AG09309 (cell line): ENCODE measurements at regions not wholly inside any gene's neighbourhood (a gene's known extent, or its start where the extent isn't known, plus 50 kb on each side); places are given as distances from the start of the nearest gene placed in this dataset.

Source experiments
- DNase-seq: peaks from one replicate; pipeline ENCODE4 v3.0.0-alpha.2; 2010; ENCODE audit warnings: low read depth
- H3K4me3 ChIP-seq: 2 replicates; pipeline ENCODE4 v1.5.1; 2011; ENCODE audit warnings: mild to moderate bottlenecking, low read depth, low read length, moderate library complexity; ENCODE audit not compliant: control insufficient read depth
- TF ChIP-seq, protein P1 (sequence below): IDR thresholded peaks from 2 replicates; pipeline ENCODE4 v1.5.1; 2011; ENCODE audit warnings: mild to moderate bottlenecking, low read depth, low read length, inconsistent platforms; ENCODE audit not compliant: insufficient read depth, control insufficient read depth; ENCODE audit errors: missing control alignments

DNA sequence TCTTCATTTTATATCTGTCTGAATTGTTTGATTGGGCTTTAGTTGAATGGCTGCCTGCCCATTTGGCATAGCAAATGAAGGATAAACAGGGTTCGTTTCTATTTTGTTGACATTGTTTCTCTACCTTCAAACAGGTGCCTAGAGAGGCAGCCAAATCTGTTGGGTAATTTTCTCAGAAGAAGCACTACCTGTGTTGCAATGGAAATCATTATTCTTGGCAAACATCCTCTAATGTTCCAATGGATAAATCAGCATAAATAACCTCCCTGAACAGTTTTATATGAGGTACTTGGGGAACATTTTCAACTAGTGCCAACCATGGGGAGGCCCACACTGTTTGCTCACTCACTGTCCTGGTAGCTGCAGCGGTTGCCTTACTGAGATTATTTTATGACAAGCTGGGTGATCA is 64.4 kb upstream of the PLPP4 start:
- DNase-seq, result no peak
- TF ChIP-seq, protein P1, sequence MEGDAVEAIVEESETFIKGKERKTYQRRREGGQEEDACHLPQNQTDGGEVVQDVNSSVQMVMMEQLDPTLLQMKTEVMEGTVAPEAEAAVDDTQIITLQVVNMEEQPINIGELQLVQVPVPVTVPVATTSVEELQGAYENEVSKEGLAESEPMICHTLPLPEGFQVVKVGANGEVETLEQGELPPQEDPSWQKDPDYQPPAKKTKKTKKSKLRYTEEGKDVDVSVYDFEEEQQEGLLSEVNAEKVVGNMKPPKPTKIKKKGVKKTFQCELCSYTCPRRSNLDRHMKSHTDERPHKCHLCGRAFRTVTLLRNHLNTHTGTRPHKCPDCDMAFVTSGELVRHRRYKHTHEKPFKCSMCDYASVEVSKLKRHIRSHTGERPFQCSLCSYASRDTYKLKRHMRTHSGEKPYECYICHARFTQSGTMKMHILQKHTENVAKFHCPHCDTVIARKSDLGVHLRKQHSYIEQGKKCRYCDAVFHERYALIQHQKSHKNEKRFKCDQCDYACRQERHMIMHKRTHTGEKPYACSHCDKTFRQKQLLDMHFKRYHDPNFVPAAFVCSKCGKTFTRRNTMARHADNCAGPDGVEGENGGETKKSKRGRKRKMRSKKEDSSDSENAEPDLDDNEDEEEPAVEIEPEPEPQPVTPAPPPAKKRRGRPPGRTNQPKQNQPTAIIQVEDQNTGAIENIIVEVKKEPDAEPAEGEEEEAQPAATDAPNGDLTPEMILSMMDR, result no peak
- no peak overlapping the region for H3K4me3 ChIP-seq

DNA sequence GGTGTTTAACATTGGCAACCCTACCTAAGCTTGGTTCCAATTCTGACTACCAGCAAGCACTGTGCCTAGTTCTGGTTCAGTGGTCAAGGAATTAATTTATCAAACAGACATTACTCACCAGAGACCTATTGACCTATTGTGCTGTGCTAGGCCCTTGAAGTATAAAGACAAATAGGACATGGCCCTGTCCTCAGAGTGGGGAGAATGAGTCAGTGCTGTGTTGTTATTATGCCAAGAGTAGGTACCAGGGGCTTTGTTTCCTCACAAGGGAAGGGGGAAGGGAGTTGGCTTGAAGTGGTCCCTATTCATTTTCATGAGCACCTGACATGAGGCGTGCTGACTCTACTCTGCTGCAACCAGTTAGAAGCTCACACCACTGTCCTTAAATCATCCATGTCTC is 62.6 kb upstream of the PLPP4 start:
- no peak overlapping the region for H3K4me3 ChIP-seq
- TF ChIP-seq, protein P1, result no peak
- DNase-seq, result no peak

DNA sequence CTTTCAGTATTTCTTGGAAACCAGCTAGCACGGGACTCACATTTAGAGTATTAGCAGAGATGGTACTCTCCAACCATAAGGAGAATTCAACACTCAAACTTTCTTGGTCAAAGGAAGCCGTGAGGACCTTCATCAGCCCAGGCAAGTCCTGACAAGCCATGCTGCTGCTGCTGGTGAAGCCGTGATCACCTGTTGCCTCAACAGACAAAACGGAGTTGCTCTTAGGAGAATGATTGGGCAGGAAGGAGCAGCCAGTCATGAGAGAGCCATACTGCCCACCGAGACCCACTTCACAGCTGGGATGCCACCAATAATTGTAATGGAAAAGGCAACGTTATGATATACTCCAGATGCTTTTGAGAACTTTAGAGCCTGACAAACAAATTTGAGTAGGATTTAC is 60.8 kb upstream of the PLPP4 start:
- H3K4me3 ChIP-seq, result no peak overlapping the region
- DNase-seq, result no peak
- TF ChIP-seq, protein P1, result no peak

DNA sequence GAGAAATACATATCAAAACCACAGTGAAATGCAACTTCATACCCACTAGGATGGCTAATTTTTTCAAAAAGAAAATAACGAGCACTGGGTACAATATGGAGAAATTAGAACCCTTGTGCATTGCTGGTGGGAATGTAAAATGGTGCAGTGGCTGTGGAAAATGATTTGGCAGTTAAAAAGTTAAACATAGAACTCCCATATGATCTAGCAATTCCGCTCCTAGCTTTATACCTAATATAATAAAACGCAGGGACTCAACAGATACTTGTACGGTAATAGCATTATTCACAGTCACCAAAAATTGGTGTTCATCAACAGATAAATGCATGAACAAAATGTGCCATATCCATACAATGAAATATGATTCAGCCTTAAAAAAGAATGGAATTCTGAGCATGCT is 58.8 kb upstream of the PLPP4 start:
- H3K4me3 ChIP-seq, result no peak overlapping the region
- no peak for DNase-seq
- TF ChIP-seq, protein P1, result no peak

DNA sequence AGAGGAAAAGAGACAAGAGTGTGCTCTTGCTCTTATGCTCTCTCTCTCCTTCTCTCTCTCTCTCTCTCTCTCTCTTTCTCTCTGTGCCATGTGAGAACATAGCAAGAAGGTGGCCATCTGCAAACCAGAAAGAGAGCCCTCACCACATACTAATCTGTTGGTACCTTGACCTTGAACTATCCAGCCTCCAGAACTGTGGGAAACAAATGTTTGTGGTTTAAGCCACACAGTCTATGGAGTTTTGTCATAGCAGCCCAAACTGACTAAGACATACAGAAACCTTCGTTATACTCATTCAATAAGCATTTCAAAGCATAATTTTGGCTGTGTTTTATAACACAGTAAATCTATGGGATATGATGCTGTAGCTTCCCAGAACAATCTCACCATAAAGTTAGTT is 56.4 kb upstream of the PLPP4 start:
- no peak overlapping the region for H3K4me3 ChIP-seq
- TF ChIP-seq, protein P1, result no peak
- no peak for DNase-seq

DNA sequence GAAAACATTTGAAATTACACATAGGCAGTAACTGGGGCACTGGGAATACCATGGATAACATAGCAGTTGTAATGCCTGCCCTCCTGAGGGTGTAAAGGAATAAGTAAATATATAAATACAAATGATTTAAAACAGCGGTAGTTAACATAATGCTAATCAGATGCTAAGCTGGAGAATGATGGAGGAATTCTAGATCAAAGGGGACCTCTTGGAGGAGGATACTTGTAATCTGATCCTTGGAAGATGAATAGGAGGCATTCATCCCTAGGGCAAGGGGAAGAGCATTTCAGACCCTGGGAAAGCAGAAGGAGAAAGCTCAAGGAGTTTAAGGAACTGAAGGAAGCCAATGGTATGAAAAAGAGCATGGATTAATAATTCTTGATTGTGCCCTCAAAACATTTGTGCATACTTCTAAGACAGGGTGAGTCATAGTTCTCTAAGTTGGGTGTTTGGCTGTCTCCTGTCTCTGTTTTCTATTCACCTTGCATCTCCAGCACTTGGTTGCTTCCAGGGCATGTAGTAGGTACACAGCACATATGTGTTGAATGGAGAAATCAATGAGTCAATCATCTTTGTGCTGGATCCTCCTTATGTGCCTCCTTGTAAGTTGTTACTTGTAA is 54.8 kb upstream of the PLPP4 start:
- TF ChIP-seq, protein P1, result no peak
- no peak overlapping the region for H3K4me3 ChIP-seq

DNA sequence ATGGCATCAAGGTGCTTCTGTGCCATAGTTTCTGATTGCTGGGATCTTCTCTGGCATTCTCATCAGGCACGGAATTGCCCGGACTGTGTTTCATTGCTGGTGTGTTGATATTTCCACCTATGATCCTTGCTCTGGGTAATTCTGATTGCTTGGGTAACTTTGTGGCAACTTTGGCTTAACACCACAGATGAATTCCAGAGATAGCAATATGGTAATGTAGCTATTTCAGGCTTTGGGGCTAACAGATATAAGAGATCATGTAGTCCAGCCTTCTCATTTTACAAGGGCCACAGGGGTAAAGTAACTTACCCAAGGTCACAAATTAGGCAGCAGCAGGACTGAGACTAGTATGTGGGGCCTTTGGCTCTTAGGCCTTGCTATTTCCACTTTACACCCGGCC is 53.9 kb upstream of the PLPP4 start:
- DNase-seq, result no peak
- H3K4me3 ChIP-seq, result no peak overlapping the region
- TF ChIP-seq, protein P1, result no peak

More for the DNA sequence above, 54.8 kb upstream of the PLPP4 start:
- DNase-seq, result no peak
